ENCODE measurements at regions not wholly inside any gene's neighbourhood (a gene's known extent, or its start where the extent isn't known, plus 50 kb on each side); places are given as distances from the start of the nearest gene placed in this dataset.

GRCh38 chr1:56137521-56138505, 441.6 kb downstream of the PLPP3 start:
- no peak for TF ChIP-seq POLR2AphosphoS5 (IDR thresholded peaks at IDR 0.05; ENCODE audit: low read depth, low read length)
- TF ChIP-seq POLR2A (IDR thresholded peaks at IDR 0.05; ENCODE audit: low read depth, low read length): no peak
- TF ChIP-seq TAF1 (IDR thresholded peaks at IDR 0.05; ENCODE audit: low read depth, low read length): no peak
- no peak for TF ChIP-seq POU2F2 (IDR thresholded peaks at IDR 0.05; ENCODE audit: low read depth, low read length)
- no peak for TF ChIP-seq PAX5 (IDR thresholded peaks at IDR 0.05; ENCODE audit: insufficient read depth, low read length, severe bottlenecking)
- TF ChIP-seq SPI1 (IDR thresholded peaks at IDR 0.05; ENCODE audit: low read depth, low read length): no peak
